SK-N-SH (cell line): ENCODE measurements at regions not wholly inside any gene's neighbourhood (a gene's known extent, or its start where the extent isn't known, plus 50 kb on each side); places are given as distances from the start of the nearest gene placed in this dataset.

Experiments
- CTCF ChIA-PET: fragments of 300-600, 350-600 bp; formaldehyde crosslinking; extraction: SDS; loops from one replicate; lab custom pipeline; 2021; lab: Yijun Ruan, JAX
- POLR2A ChIA-PET: fragments of 350-600 bp; sonication (Branson Sonifier 250); formaldehyde crosslinking; extraction: SDS; loops from one replicate; lab custom pipeline; 2020; ENCODE audit warnings: antibody characterized with exemption, inconsistent platforms; lab: Yijun Ruan, JAX
- DNase-seq: peaks from one replicate; pipeline ENCODE4 v3.0.0; 2012
- H2AFZ ChIP-seq: fragments of 200-600 bp; sonication (generic); 2 replicates; pipeline ENCODE4 v1.8.1; 2016; ENCODE audit warnings: antibody characterized with exemption, mild to moderate bottlenecking, low read depth
- H3F3A ChIP-seq: fragments of 200-600 bp; sonication (generic); replicated peaks from 2 replicates; pipeline ENCODE3; 2016; ENCODE audit warnings: antibody characterized with exemption, mild to moderate bottlenecking; ENCODE audit not compliant: insufficient read depth
- H3K27ac ChIP-seq, 2 experiments: fragments of 200-500 bp in 1 of 2; fragments of 200-600 bp in 1 of 2; sonication (Bioruptor generic) in 1 of 2; sonication (generic), shearing (Covaris generic) in 1 of 2; 2 replicates each; pipeline versions ENCODE4 v1.5.1 to v1.6.1; 2014 to 2016; ENCODE audit warnings: low read depth in 2 of 2, inconsistent platforms in 1 of 2, low read length in 1 of 2, mild to moderate bottlenecking in 1 of 2, mixed read lengths in 1 of 2
- H3K27me3 ChIP-seq: fragments of 200-600 bp; sonication (generic), shearing (Covaris generic); 2 replicates; pipeline ENCODE4 v1.6.1; 2016; ENCODE audit warnings: mixed run types; ENCODE audit not compliant: insufficient read depth
- H3K36me3 ChIP-seq, 2 experiments: fragments of 200-500 bp in 1 of 2; fragments of 200-600 bp in 1 of 2; sonication (Bioruptor generic) in 1 of 2; sonication (generic) in 1 of 2; replicated peaks in 1 of 2; 2 replicates each; pipeline versions ENCODE3 to v1.5.1; 2014 to 2016; ENCODE audit warnings: low read length in 1 of 2, mild to moderate bottlenecking in 1 of 2; ENCODE audit not compliant: insufficient read depth in 2 of 2, control insufficient read depth in 1 of 2
- H3K4me1 ChIP-seq, 2 experiments: fragments of 200-500 bp in 1 of 2; fragments of 200-600 bp in 1 of 2; sonication (Bioruptor generic) in 1 of 2; sonication (generic), shearing (Covaris generic) in 1 of 2; 2 replicates each; pipeline versions ENCODE4 v1.5.1 to v1.6.1; 2014 to 2016; ENCODE audit warnings: low read depth in 1 of 2, low read length in 1 of 2, mixed run types in 1 of 2; ENCODE audit not compliant: insufficient read depth in 2 of 2, control insufficient read depth in 1 of 2
- H3K4me2 ChIP-seq: fragments of 200-600 bp; sonication (generic), shearing (Covaris generic); 2 replicates; pipeline ENCODE4 v1.6.1; 2017; ENCODE audit warnings: mixed run types
- H3K4me3 ChIP-seq, 2 experiments: fragments of 200-500 bp in 1 of 2; fragments of 200-600 bp in 1 of 2; sonication (Bioruptor generic) in 1 of 2; sonication (generic), shearing (Covaris generic) in 1 of 2; 2 replicates each; pipeline versions ENCODE4 v1.5.1 to v1.8.1; 2014 to 2016; ENCODE audit warnings: low read depth in 2 of 2, inconsistent platforms in 1 of 2, low read length in 1 of 2, mild to moderate bottlenecking in 1 of 2, mixed read lengths in 1 of 2, moderate library complexity in 1 of 2
- H3K79me2 ChIP-seq: fragments of 200-600 bp; sonication (generic); 2 replicates; pipeline ENCODE4 v1.8.1; 2017; ENCODE audit warnings: mild to moderate bottlenecking; ENCODE audit not compliant: insufficient read depth
- H3K9ac ChIP-seq: fragments of 200-600 bp; sonication (generic); 2 replicates; pipeline ENCODE4 v1.6.1; 2017; ENCODE audit warnings: mixed run types
- H3K9me2 ChIP-seq: fragments of 200-600 bp; sonication (generic); 2 replicates; pipeline ENCODE4 v1.6.1; 2017; ENCODE audit warnings: mixed run types
- H3K9me3 ChIP-seq: fragments of 200-600 bp; sonication (generic); 2 replicates; pipeline ENCODE4 v1.6.1; 2017; ENCODE audit warnings: mixed run types, mild to moderate bottlenecking, moderate library complexity
- H4K20me1 ChIP-seq: fragments of 200-600 bp; sonication (generic); 2 replicates; pipeline ENCODE4 v1.6.1; 2017; ENCODE audit warnings: mild to moderate bottlenecking, mixed run types; ENCODE audit not compliant: insufficient read depth
- CHD2 ChIP-seq: fragments of 150-350 bp; IDR thresholded peaks from 2 replicates; pipeline ENCODE4 v1.6.1; 2018; ENCODE audit warnings: low read length; ENCODE audit not compliant: partially characterized antibody
- CTCF ChIP-seq: fragments of 200-600 bp; sonication (generic); IDR thresholded peaks from 2 replicates; pipeline ENCODE4 v1.6.1; 2017; ENCODE audit warnings: antibody characterized with exemption, mild to moderate bottlenecking, moderate library complexity
- IRF3 ChIP-seq: fragments of 150-350 bp; IDR thresholded peaks from 2 replicates; pipeline ENCODE4 v1.6.1; 2016; ENCODE audit warnings: mild to moderate bottlenecking, low read depth, low read length
- JUND ChIP-seq: IDR thresholded peaks from 2 replicates; pipeline ENCODE4 v1.4.0; 2012
- RXRA ChIP-seq: IDR thresholded peaks from 2 replicates; pipeline ENCODE4 v1.4.0; 2012; ENCODE audit warnings: low read depth, mild to moderate bottlenecking, borderline replicate concordance
- SMC3 ChIP-seq: IDR thresholded peaks from 2 replicates; pipeline ENCODE4 v1.6.1; 2012; ENCODE audit warnings: low read depth, low read length, improper control_type of control experiment
- TAF1 ChIP-seq: IDR thresholded peaks from 2 replicates; pipeline ENCODE4 v1.6.1; 2012; ENCODE audit warnings: low read depth, mild to moderate bottlenecking, low read length, moderate library complexity, borderline replicate concordance
- TEAD4 ChIP-seq: IDR thresholded peaks from 2 replicates; pipeline ENCODE4 v1.4.0; 2012; ENCODE audit warnings: mild to moderate bottlenecking, borderline replicate concordance; ENCODE audit not compliant: insufficient read depth
- WGBS: methylation state at CpG from one replicate; pipeline ENCODE4 v1.1.6; 2017; ENCODE audit warnings: low lambda C conversion rate; 5-methylcytosine and 5-hydroxymethylcytosine counted together
- TF ChIP-seq, protein P1 (sequence below): IDR thresholded peaks from 2 replicates; pipeline ENCODE4 v1.4.0; 2012; ENCODE audit warnings: low read depth, borderline replicate concordance

- no peak overlapping the region for H3K4me2 ChIP-seq
- TF ChIP-seq SMC3 (no peak), TEAD4 (no peak), RXRA (no peak), IRF3 (no peak), JUND (no peak), CHD2 (no peak), TAF1 (no peak)
- TF ChIP-seq, protein P1, sequence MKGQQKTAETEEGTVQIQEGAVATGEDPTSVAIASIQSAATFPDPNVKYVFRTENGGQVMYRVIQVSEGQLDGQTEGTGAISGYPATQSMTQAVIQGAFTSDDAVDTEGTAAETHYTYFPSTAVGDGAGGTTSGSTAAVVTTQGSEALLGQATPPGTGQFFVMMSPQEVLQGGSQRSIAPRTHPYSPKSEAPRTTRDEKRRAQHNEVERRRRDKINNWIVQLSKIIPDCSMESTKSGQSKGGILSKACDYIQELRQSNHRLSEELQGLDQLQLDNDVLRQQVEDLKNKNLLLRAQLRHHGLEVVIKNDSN: no peak
- POLR2A ChIA-PET: no interaction called here
- peak overlapping the region in 1 of 2 experiments; percentile 9; a peak in 1 of 4 replicates for H3K27ac ChIP-seq
- no peak for DNase-seq
- no peaks in the 10 kb centered on the region for H3K9me2 ChIP-seq
- no peaks in the 10 kb centered on the region for H3K27me3 ChIP-seq
- no peaks in the 10 kb centered on the region for H3F3A ChIP-seq
- no peaks in the 10 kb centered on the region for H3K36me3 ChIP-seq
- no peak overlapping the region for H3K9ac ChIP-seq
- no peaks in the 10 kb centered on the region for H3K9me3 ChIP-seq
- CTCF ChIA-PET: no interaction called here
- H4K20me1 ChIP-seq: no peaks in the 10 kb centered on the region
- H3K79me2 ChIP-seq: no peaks in the 10 kb centered on the region
- H3K4me1 ChIP-seq: peaks cover 0 to 6% of the 10 kb centered on the region in 2 experiments; a peak in 1 of 4 replicates
- no peak overlapping the region for H2AFZ ChIP-seq
- no peak overlapping the region for H3K4me3 ChIP-seq
- 52% methylated on average over 5 of the region's 5 CpGs for whole genome bisulfite sequencing
Measured at GRCh38 chr3:8187996-8188395, 313.6 kb upstream of the LMCD1 start.

DNA sequence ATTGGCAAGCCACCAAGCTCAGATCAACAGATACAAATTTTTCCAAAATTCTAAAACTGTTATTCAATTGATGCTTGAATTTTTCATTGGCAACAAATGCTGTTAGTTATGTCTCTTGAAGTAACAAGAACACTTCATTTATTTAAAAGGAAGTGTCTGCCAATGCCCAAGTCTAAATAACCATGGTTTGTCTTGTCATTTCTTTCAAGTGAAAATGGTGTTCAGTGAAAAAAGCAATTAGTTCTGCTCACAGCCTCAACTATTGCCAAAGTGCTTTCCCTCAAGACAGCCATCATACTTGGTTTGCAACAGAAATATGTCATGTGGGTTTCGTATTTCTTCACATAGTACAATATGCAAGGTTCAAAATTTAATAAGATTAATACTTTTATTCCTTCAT, 312.6 kb upstream of the LMCD1 start:
- CTCF ChIA-PET: no interaction called here
- H3K4me1 ChIP-seq: peaks cover 0 to 6% of the 10 kb centered on the region in 2 experiments; a peak in 1 of 4 replicates

More for the DNA sequence above, 312.6 kb upstream of the LMCD1 start:
- 11% methylated on average over 1 of the region's 1 CpG for WGBS
- Histone ChIP-seq H3K4me3 (no peak overlapping the region), H3K9me3 (no peaks in the 10 kb centered on the region), H3F3A (no peaks in the 10 kb centered on the region), H3K27me3 (no peaks in the 10 kb centered on the region), H4K20me1 (no peaks in the 10 kb centered on the region), H3K4me2 (no peak overlapping the region), H3K9ac (no peak overlapping the region), H3K79me2 (no peaks in the 10 kb centered on the region), H3K9me2 (no peaks in the 10 kb centered on the region), H2AFZ (no peak overlapping the region), H3K36me3 (no peaks in the 10 kb centered on the region), H3K27ac (no peak overlapping the region)
- DNase-seq: no peak
- TF ChIP-seq CTCF: no peak
- POLR2A ChIA-PET: no interaction called here
